BJ (cell line): ENCODE measurements at regions not wholly inside any gene's neighbourhood (a gene's known extent, or its start where the extent isn't known, plus 50 kb on each side); places are given as distances from the start of the nearest gene placed in this dataset.
"Not testable (repeated sequence)": the region's sequence is repeated elsewhere in the genome, so short reads cannot be mapped to it uniquely, and the experiment has no call there.

Experiments used
- CTCF ChIA-PET: fragments of 350-600 bp; formaldehyde crosslinking; extraction: SDS; loops from one replicate; lab custom pipeline; 2021; ENCODE audit warnings: antibody characterized with exemption, inconsistent platforms; lab: Yijun Ruan, JAX
- POLR2A ChIA-PET: fragments of 300-600 bp; sonication (Branson Sonifier 250); formaldehyde crosslinking; extraction: SDS; loops from one replicate; lab custom pipeline; 2021; ENCODE audit warnings: antibody characterized with exemption; lab: Charles Lee
- DNase-seq: peaks from one replicate; pipeline ENCODE4 v3.0.0-alpha.2; 2011; ENCODE audit warnings: low read depth
- H3K27me3 ChIP-seq: 2 replicates; pipeline ENCODE4 v1.6.0; 2011; ENCODE audit warnings: low read length; ENCODE audit not compliant: control insufficient read depth, insufficient read depth
- H3K36me3 ChIP-seq: 2 replicates; pipeline ENCODE4 v1.5.1; 2011; ENCODE audit warnings: low read length; ENCODE audit not compliant: control insufficient read depth, insufficient read depth
- H3K4me3 ChIP-seq: 2 replicates; pipeline ENCODE4 v1.5.1; 2011; ENCODE audit warnings: low read depth, mild to moderate bottlenecking, control low read depth, low read length
- TF ChIP-seq, protein P1 (sequence below): IDR thresholded peaks from 2 replicates; pipeline ENCODE4 v1.5.1; 2011; ENCODE audit warnings: low read depth, mild to moderate bottlenecking, control low read depth, inconsistent platforms, low read length, moderate library complexity; ENCODE audit not compliant: insufficient read depth

- CTCF ChIA-PET = no interaction called here
- Histone ChIP-seq H3K36me3 (no peaks in the 10 kb centered on the region), H3K27me3 (no peaks in the 10 kb centered on the region), H3K4me3 (no peak overlapping the region)
- no peak for DNase-seq
- POLR2A ChIA-PET = no interaction called here
- TF ChIP-seq, protein P1, sequence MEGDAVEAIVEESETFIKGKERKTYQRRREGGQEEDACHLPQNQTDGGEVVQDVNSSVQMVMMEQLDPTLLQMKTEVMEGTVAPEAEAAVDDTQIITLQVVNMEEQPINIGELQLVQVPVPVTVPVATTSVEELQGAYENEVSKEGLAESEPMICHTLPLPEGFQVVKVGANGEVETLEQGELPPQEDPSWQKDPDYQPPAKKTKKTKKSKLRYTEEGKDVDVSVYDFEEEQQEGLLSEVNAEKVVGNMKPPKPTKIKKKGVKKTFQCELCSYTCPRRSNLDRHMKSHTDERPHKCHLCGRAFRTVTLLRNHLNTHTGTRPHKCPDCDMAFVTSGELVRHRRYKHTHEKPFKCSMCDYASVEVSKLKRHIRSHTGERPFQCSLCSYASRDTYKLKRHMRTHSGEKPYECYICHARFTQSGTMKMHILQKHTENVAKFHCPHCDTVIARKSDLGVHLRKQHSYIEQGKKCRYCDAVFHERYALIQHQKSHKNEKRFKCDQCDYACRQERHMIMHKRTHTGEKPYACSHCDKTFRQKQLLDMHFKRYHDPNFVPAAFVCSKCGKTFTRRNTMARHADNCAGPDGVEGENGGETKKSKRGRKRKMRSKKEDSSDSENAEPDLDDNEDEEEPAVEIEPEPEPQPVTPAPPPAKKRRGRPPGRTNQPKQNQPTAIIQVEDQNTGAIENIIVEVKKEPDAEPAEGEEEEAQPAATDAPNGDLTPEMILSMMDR = no peak
Observed at GRCh38 chr13:48829536-48829935, 146.2 kb upstream of the FNDC3A start.

GRCh38 chr13:48831248-48831647, 144.5 kb upstream of the FNDC3A start:
- H3K27me3 ChIP-seq = no peaks in the 10 kb centered on the region
- no peak for DNase-seq
- H3K36me3 ChIP-seq = no peaks in the 10 kb centered on the region
- TF ChIP-seq, protein P1 = no peak
- ChIA-PET CTCF (interaction anchor here (1.5 kb wide), 1 partner anchor 25 kb away, joined by 4 read pairs; no protein-coding TSS in a partner anchor), POLR2A (interaction anchor here (0.6 kb wide), 1 partner anchor 22 kb away, joined by 19 read pairs; no protein-coding TSS in a partner anchor)
- H3K4me3 ChIP-seq = no peak overlapping the region

DNA sequence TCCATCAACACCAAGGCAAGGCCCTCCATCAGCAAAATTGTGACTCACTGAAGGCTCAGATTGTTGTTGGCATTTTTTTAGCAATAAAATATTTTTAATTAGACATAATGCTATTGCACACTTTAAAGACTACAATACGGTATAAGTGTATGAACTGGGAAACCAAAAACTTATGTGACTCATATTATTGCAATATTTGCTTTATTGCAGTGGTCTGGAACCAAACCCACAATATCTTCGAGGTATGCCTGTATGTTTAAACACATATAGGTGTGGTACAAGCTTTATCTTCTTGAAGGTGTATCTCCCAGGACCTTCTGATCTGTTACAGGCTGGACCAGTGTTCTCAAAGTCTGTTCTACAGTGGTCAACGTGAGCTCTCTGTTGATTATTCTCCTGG, 142.3 kb upstream of the FNDC3A start:
- no peak for DNase-seq
- Histone ChIP-seq H3K4me3 (no peak overlapping the region), H3K27me3 (no peaks in the 10 kb centered on the region), H3K36me3 (no peaks in the 10 kb centered on the region)
- TF ChIP-seq, protein P1 = no peak
- CTCF ChIA-PET = no interaction called here
- POLR2A ChIA-PET = interaction anchor here (0.7 kb wide), 1 partner anchor 14 kb away, joined by 8 read pairs; no protein-coding TSS in a partner anchor

- H3K4me3 ChIP-seq, POLR2A ChIA-PET, CTCF ChIA-PET, H3K36me3 ChIP-seq, DNase-seq, H3K27me3 ChIP-seq: not testable (repeated sequence)
Observed at GRCh38 chr13:48835326-48835725, 140.4 kb upstream of the FNDC3A start.

DNA sequence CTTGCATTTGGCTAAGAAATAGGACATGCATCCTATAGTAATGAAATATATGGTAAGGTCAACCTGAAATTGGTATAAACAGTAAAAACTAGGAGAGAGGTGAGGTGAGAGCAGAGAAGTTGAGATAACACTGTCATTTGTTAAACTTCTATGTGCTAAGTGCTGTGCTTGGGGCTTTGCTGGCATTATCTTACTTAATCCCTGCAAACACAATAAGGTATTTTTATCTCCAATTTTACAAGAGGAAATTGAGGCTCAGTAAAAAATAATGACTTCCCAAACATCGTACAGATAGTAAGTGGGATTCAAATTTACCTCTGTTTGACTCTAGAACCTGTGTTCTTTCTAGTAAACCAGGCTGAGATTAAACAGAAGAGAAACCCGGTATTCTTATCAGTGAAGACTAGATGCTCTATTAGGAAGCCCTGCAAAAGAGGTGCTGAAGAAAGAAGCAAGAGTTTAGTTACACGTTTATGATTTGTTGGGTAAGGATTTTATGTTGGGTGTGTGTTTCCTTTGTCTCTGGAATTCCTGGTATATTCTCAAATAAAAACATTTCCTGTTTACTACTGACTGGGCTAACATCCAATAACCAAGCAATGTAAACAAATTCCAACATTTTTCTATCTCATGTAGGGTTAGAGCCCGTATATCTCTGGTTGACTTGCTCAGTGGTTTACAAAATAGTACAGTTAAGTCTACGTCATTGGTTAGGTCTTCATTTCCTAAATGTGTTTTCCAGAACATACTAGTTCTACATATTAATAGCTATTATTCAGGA, 137.3 kb upstream of the FNDC3A start:
- TF ChIP-seq, protein P1 = no peak
- ChIA-PET POLR2A (no interaction called here), CTCF (no interaction called here)
- Histone ChIP-seq H3K27me3 (no peaks in the 10 kb centered on the region), H3K4me3 (no peak overlapping the region), H3K36me3 (no peaks in the 10 kb centered on the region)
- DNase-seq = no peak
